ENCODE measurements at regions not wholly inside any gene's neighbourhood (a gene's known extent, or its start where the extent isn't known, plus 50 kb on each side); places are given as distances from the start of the nearest gene placed in this dataset.

DNA sequence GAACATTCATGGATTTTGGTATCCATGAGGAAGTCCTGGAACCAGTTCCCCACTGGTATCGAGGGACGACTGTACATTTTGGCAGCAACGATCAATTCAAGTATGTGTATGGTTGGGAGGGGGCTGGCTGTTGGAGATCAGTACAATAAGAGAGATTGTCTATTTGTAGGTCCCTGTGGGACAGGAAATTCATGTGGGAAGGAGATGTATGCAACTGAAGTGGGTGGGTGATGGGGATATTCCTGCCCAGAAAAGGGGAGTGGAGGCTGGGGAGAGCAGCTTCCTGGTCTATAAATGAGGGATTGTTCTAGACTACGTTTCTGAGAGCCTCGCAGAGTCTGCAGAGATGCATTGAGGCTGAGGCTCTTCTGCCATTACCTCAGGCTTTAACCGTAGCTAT is 140.2 kb upstream of the MAGI3 start:
- TF ChIP-seq POLR2A (IDR thresholded peaks at IDR 0.05) = no peak
- TF ChIP-seq, protein P1, sequence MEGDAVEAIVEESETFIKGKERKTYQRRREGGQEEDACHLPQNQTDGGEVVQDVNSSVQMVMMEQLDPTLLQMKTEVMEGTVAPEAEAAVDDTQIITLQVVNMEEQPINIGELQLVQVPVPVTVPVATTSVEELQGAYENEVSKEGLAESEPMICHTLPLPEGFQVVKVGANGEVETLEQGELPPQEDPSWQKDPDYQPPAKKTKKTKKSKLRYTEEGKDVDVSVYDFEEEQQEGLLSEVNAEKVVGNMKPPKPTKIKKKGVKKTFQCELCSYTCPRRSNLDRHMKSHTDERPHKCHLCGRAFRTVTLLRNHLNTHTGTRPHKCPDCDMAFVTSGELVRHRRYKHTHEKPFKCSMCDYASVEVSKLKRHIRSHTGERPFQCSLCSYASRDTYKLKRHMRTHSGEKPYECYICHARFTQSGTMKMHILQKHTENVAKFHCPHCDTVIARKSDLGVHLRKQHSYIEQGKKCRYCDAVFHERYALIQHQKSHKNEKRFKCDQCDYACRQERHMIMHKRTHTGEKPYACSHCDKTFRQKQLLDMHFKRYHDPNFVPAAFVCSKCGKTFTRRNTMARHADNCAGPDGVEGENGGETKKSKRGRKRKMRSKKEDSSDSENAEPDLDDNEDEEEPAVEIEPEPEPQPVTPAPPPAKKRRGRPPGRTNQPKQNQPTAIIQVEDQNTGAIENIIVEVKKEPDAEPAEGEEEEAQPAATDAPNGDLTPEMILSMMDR (IDR thresholded peaks at IDR 0.05) = no peak

All from esophagus squamous epithelium (tissue), 4 donors.